BJ (cell line): ENCODE measurements at regions not wholly inside any gene's neighbourhood (a gene's known extent, or its start where the extent isn't known, plus 50 kb on each side); places are given as distances from the start of the nearest gene placed in this dataset.

Experiments
- CTCF ChIA-PET: fragments of 350-600 bp; formaldehyde crosslinking; extraction: SDS; loops from one replicate; lab custom pipeline; 2021; ENCODE audit warnings: antibody characterized with exemption, inconsistent platforms; lab: Yijun Ruan, JAX
- POLR2A ChIA-PET: fragments of 300-600 bp; sonication (Branson Sonifier 250); formaldehyde crosslinking; extraction: SDS; loops from one replicate; lab custom pipeline; 2021; ENCODE audit warnings: antibody characterized with exemption; lab: Charles Lee
- DNase-seq: peaks from one replicate; pipeline ENCODE4 v3.0.0-alpha.2; 2011; ENCODE audit warnings: low read depth
- H3K27me3 ChIP-seq: 2 replicates; pipeline ENCODE4 v1.6.0; 2011; ENCODE audit warnings: low read length; ENCODE audit not compliant: control insufficient read depth, insufficient read depth
- H3K36me3 ChIP-seq: 2 replicates; pipeline ENCODE4 v1.5.1; 2011; ENCODE audit warnings: low read length; ENCODE audit not compliant: control insufficient read depth, insufficient read depth
- H3K4me3 ChIP-seq: 2 replicates; pipeline ENCODE4 v1.5.1; 2011; ENCODE audit warnings: low read depth, mild to moderate bottlenecking, control low read depth, low read length
- CTCF ChIP-seq: IDR thresholded peaks from 2 replicates; pipeline ENCODE4 v1.5.1; 2011; ENCODE audit warnings: low read depth, mild to moderate bottlenecking, control low read depth, inconsistent platforms, low read length, moderate library complexity; ENCODE audit not compliant: insufficient read depth

GRCh38 chr5:71794061-71794695 is 75.1 kb downstream of the CARTPT start:
- no peak for DNase-seq
- Histone ChIP-seq H3K36me3 (no peaks in the 10 kb centered on the region), H3K4me3 (no peak overlapping the region), H3K27me3 (no peaks in the 10 kb centered on the region)
- POLR2A ChIA-PET = no interaction called here
- CTCF ChIA-PET = no interaction called here
- TF ChIP-seq CTCF = no peak

DNA sequence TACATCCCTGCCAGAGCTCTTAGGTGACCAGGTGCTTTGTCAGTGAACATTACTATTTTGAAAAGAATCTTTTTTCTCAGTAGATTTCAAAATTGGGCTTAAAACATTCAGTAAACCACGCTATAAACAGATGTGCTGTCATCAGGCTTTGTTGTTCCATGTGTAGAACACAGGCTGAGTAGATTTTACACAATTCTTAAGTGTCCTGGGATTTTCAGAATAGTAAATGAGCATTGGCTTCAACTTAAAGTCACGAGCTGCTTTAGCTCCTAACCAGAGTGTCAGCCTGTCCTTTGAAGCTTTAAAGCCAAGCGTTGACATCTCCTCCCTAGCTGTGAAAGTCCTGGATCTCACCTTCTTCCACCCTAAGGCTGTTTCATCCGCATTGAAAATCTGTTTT is 83.6 kb downstream of the CARTPT start:
- POLR2A ChIA-PET = no interaction called here
- CTCF ChIA-PET = interaction anchor here (1.3 kb wide), 1 partner anchor 15 kb away, joined by 4 read pairs; no protein-coding TSS in a partner anchor
- no peak for DNase-seq
- Histone ChIP-seq H3K27me3 (peaks cover 15% of the 10 kb centered on the region), H3K4me3 (no peak overlapping the region), H3K36me3 (no peaks in the 10 kb centered on the region)
- no peak for TF ChIP-seq CTCF

DNA sequence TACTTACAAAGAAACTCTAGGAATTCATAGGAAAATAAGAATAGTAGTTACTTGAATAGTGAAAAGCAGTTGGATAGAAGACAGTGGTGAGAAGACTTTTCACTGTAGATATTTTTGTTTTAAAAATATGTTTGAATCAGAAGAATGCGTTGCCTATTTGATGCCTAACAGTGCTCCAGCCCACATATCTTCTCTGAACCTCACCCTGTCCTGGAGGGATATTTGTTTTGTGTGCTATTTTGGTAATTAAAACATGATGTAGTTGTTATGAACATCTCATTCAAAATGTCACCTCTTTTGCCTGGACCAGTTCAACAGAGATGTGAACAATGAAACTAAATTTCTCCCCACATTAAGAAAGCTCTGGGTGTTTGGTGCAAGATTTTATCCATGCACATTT is 87.6 kb downstream of the CARTPT start:
- ChIA-PET CTCF (interaction anchor here (1.6 kb wide), 1 partner anchor 502 kb away, joined by 3 read pairs; no protein-coding TSS in a partner anchor), POLR2A (no interaction called here)
- H3K36me3 ChIP-seq = no peaks in the 10 kb centered on the region
- DNase-seq = no peak
- H3K27me3 ChIP-seq = peaks cover 12% of the 10 kb centered on the region
- TF ChIP-seq CTCF = no peak
- H3K4me3 ChIP-seq = no peak overlapping the region

- no peak for DNase-seq
- CTCF ChIA-PET = interaction anchor here (1.6 kb wide), 1 partner anchor 501 kb away, joined by 3 read pairs; no protein-coding TSS in a partner anchor
- POLR2A ChIA-PET = no interaction called here
- no peak for TF ChIP-seq CTCF
- no peaks in the 10 kb centered on the region for H3K36me3 ChIP-seq
- H3K27me3 ChIP-seq = peaks cover 12% of the 10 kb centered on the region
- no peak overlapping the region for H3K4me3 ChIP-seq
Measured at GRCh38 chr5:71807909-71808308, 88.8 kb downstream of the CARTPT start.

DNA sequence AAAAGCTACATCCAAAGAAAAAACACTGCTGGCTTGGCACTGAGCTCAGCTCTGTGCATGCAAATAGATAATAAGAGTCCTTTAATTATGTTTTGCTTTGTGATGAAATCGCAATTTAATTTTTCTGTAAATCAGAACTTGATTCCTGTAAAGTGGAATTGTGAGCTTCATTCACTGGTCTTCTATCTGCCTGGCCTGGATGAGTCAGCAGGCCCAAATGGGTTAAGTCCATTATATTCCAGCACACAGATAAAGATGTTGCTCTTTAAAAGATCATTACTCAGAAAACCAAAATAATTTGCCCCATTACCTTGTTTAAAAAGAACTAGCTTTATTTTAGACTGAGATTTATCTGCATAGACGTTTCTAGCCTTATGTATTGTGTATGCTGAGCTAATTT is 90.4 kb downstream of the CARTPT start:
- ChIA-PET POLR2A (no interaction called here), CTCF (no interaction called here)
- DNase-seq = no peak
- Histone ChIP-seq H3K27me3 (peaks cover 10% of the 10 kb centered on the region), H3K36me3 (no peaks in the 10 kb centered on the region), H3K4me3 (no peak overlapping the region)
- no peak for TF ChIP-seq CTCF
